Stomach smooth muscle (tissue), 2 donors: ENCODE measurements at regions not wholly inside any gene's neighbourhood (a gene's known extent, or its start where the extent isn't known, plus 50 kb on each side); places are given as distances from the start of the nearest gene placed in this dataset.

Experiments
- H3K27ac ChIP-seq: one replicate; pipeline ENCODE4 v1.7.0; 2013; ENCODE audit warnings: mild to moderate bottlenecking, low read length, inconsistent platforms
- H3K27me3 ChIP-seq, 2 donors: one replicate each; pipeline ENCODE4 v1.7.0; 2013; ENCODE audit warnings: low read length in 2 of 2; ENCODE audit not compliant: insufficient read depth in 2 of 2, control insufficient read depth in 1 of 2
- H3K36me3 ChIP-seq, 2 donors: one replicate each; pipeline ENCODE4 v1.7.0; 2013; ENCODE audit warnings: low read length in 2 of 2; ENCODE audit not compliant: control insufficient read depth in 2 of 2, insufficient read depth in 2 of 2
- H3K4me1 ChIP-seq: one replicate; pipeline ENCODE4 v1.7.0; 2013; ENCODE audit warnings: low read length; ENCODE audit not compliant: control insufficient read depth, insufficient read depth
- H3K4me3 ChIP-seq, 2 donors: one replicate each; pipeline ENCODE4 v1.7.0; 2013; ENCODE audit warnings: low read length in 2 of 2
- H3K9ac ChIP-seq, 2 donors: one replicate each; pipeline ENCODE4 v1.7.0; 2013; ENCODE audit warnings: low read length in 2 of 2, mild to moderate bottlenecking in 1 of 2
- H3K9me3 ChIP-seq, 2 donors: one replicate each; pipeline ENCODE4 v1.7.0; 2013; ENCODE audit warnings: low read length in 2 of 2; ENCODE audit not compliant: control insufficient read depth in 2 of 2
- donor health status: healthy.
- donor health status: Pancreatic carcinoma.

DNA sequence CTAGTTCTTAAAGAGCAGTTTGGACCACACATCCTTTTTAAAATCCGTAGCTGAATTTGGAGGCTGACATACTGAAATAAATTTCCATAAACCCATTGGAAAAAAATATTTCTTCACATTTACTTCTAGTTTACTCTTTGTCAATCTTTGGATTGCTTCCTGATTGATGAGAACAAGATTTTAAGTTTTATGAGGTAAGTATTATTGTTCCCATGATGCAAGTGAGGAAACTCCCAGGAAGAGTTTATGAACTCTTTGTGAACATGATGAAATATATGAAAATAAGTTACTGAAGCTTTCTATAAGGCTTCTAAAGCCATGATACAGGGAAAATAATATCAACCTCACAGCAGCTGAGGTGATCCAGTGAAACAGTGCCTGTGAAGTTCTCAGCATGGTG lies 320.0 kb downstream of the GJA1 start:
- H3K36me3 ChIP-seq, result no peaks in the 10 kb centered on the region
- no peak overlapping the region for H3K27ac ChIP-seq
- H3K4me3 ChIP-seq, result no peak overlapping the region
- no peaks in the 10 kb centered on the region for H3K4me1 ChIP-seq
- H3K27me3 ChIP-seq, result no peaks in the 10 kb centered on the region
- no peaks in the 10 kb centered on the region for H3K9me3 ChIP-seq
- no peak overlapping the region for H3K9ac ChIP-seq

DNA sequence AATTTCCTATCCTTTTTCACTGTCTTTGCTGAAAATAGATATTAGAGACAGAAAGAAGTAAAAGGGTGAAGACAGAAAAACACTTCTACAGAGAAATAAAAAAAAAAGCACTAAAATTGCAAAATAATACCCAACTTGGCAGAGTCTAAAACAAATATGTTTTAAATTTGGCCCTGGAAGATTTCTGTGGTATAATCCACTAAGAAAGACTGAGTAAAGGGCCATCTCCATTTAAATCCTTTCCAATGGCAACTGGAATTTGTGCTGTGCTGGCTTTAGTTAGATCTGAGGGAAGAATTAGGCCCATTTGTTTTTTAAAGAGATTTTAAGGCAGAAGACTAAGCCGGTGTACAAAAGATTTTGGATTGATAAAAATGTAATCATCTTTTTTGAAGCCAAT lies 321.2 kb downstream of the GJA1 start:
- H3K36me3 ChIP-seq, result no peaks in the 10 kb centered on the region
- no peak overlapping the region for H3K9ac ChIP-seq
- H3K27me3 ChIP-seq, result no peaks in the 10 kb centered on the region
- H3K4me1 ChIP-seq, result no peaks in the 10 kb centered on the region
- H3K4me3 ChIP-seq, result no peak overlapping the region
- H3K9me3 ChIP-seq, result no peaks in the 10 kb centered on the region
- H3K27ac ChIP-seq, result no peak overlapping the region

DNA sequence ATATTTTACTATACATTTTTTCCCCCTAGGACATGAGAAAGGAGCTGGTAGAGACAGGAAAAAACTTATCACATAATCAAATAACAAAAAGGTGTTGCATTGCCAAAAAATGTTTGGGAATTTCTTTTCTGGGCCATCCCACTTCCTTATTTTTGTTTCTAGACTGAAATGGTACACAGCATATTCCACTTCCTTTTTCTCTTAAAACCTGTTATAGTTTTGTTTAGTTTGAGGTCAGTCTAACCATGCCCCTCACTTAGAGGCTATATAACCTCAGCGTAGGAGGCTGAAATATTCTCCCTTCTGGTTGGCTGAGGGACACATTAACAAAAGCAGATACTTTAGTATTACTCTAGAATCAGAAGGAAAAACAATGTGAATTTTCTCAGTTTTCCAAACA lies 323.9 kb downstream of the GJA1 start:
- H3K27ac ChIP-seq, result no peak overlapping the region
- no peaks in the 10 kb centered on the region for H3K9me3 ChIP-seq
- H3K9ac ChIP-seq, result no peak overlapping the region
- H3K4me1 ChIP-seq, result no peaks in the 10 kb centered on the region
- H3K36me3 ChIP-seq, result no peaks in the 10 kb centered on the region
- H3K27me3 ChIP-seq, result no peaks in the 10 kb centered on the region
- no peak overlapping the region for H3K4me3 ChIP-seq

DNA sequence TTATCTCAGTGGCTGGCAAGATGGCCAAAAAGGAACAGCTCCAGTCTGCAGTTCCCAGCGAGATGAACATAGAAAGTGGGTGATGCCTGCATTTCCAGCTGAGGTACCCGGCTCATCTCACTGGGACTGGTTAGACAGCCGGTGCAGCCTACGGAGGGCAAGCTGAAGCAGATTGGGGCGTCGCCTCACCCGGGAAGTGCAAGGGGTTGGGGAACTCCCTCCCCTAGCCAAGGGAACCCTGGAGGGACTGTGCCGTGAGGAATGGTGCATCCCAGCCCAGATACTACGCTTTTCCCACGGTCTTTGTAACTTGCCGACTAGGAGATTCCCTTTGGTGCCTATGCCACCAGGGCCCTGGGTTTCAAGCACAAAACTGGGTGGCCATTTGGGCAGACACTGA lies 324.7 kb downstream of the GJA1 start:
- Histone ChIP-seq H3K4me1 (no peaks in the 10 kb centered on the region), H3K9me3 (no peaks in the 10 kb centered on the region), H3K36me3 (no peaks in the 10 kb centered on the region), H3K4me3 (no peak overlapping the region), H3K27ac (no peak overlapping the region), H3K27me3 (no peaks in the 10 kb centered on the region), H3K9ac (no peak overlapping the region)

DNA sequence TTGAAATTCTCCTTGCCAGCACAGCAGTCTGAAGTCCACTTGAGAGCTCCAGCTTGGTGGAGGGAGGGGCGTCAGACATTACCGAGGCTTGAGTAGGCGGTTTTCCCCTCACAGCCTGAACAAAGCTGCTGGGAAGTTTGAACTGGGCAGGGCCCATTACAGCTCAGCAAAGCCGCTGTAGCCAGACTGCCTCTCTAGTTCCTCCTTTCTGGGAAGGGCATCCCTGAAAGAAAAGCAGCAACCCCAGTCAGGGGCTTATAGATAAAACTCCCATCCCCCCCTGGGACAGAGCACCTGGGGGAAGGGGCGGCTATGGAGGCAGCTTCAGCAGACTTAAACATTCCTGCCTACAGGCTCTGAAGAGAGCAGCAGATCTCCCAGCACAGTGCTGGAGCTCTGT lies 325.3 kb downstream of the GJA1 start:
- H3K9ac ChIP-seq, result no peak overlapping the region
- no peaks in the 10 kb centered on the region for H3K4me1 ChIP-seq
- H3K27ac ChIP-seq, result no peak overlapping the region
- H3K4me3 ChIP-seq, result no peak overlapping the region
- no peaks in the 10 kb centered on the region for H3K27me3 ChIP-seq
- no peaks in the 10 kb centered on the region for H3K36me3 ChIP-seq
- no peaks in the 10 kb centered on the region for H3K9me3 ChIP-seq

DNA sequence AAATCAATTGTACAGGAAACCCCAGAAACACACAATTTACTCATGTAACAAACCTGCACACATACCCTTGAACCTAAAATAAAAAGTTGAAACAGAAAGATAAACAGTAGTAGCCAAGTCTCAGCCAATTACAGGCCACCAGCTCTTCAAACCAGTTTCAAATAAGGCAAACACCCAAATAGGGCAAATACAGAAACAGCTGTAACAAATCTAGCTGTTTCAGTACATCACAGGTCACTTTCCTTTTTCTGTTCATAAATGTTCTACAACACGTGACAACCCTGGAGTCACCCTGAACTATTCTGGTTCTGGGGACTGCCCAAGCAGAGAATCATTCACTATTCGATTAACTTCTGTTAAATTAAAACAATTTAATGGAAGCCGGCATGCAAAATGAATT lies 329.0 kb downstream of the GJA1 start:
- H3K4me1 ChIP-seq, result no peaks in the 10 kb centered on the region
- no peak overlapping the region for H3K27ac ChIP-seq
- H3K9ac ChIP-seq, result no peak overlapping the region
- H3K36me3 ChIP-seq, result no peaks in the 10 kb centered on the region
- no peaks in the 10 kb centered on the region for H3K9me3 ChIP-seq
- H3K27me3 ChIP-seq, result no peaks in the 10 kb centered on the region
- no peak overlapping the region for H3K4me3 ChIP-seq

DNA sequence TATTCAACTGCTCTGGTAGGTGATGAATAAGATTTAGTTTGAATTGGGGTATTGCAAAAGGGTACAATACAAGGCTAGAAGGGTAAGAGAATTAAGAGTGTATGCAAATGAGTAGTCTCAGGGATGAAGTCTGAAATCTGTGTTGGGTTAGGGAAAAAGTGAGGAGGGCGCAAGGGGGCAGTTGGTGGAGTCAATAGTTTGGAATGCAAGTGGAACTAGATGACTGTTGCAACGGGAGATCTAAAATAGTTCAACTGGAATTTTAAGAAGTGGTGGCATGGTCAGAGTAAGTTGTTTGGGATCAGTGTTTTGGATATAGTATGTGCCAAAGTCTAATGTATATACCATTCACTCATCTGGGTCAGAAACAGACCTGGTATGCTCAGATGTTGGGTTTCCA lies 329.6 kb downstream of the GJA1 start:
- H3K4me3 ChIP-seq, result no peak overlapping the region
- no peak overlapping the region for H3K27ac ChIP-seq
- no peaks in the 10 kb centered on the region for H3K9me3 ChIP-seq
- H3K27me3 ChIP-seq, result no peaks in the 10 kb centered on the region
- no peak overlapping the region for H3K9ac ChIP-seq
- H3K36me3 ChIP-seq, result no peaks in the 10 kb centered on the region
- H3K4me1 ChIP-seq, result no peaks in the 10 kb centered on the region

DNA sequence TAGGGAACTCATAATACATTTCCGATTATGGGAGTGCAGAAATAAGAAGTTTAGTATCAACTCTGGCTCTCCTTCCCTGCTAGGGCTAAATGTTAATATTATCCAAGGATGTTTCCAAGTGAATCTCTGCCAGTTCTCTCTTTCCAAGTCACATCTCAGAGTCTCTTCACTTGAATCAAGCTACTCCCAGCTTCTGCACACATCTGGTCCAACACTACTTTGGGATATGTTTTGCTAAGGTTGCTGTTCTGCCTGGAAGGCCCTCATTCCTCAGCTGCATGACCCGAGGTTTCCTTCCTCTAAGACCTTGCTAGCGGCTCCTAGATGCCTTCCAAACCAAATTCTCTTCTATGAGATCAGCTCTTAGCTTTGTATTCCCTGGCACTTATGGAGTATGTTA lies 331.8 kb downstream of the GJA1 start:
- H3K27ac ChIP-seq, result no peak overlapping the region

DNA sequence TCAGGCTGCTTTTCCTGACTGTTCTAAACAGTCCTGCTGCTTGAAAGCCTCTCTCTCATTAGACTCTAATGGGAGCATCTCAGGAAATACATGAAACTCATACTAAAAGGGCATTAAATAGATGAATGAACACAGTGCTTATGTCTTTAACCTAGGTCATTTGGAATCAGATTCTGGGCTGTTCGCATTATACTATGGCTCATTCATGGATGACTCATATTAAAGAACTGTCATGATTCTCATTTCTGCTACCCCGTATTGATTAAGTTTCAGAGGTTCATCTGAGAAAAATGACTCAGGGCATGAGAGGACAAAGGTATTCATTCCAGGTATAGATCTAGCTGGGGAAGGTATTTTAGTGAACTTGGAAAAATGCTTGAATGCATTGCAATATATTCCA lies 335.5 kb downstream of the GJA1 start:
- no peak overlapping the region for H3K27ac ChIP-seq
- H3K36me3 ChIP-seq, result no peaks in the 10 kb centered on the region
- no peaks in the 10 kb centered on the region for H3K9me3 ChIP-seq
- no peaks in the 10 kb centered on the region for H3K4me1 ChIP-seq
- H3K9ac ChIP-seq, result no peak overlapping the region
- H3K27me3 ChIP-seq, result no peaks in the 10 kb centered on the region
- no peak overlapping the region for H3K4me3 ChIP-seq

More for the DNA sequence above, 331.8 kb downstream of the GJA1 start:
- Histone ChIP-seq H3K9me3 (no peaks in the 10 kb centered on the region), H3K36me3 (no peaks in the 10 kb centered on the region), H3K4me1 (no peaks in the 10 kb centered on the region), H3K4me3 (no peak overlapping the region), H3K27me3 (no peaks in the 10 kb centered on the region), H3K9ac (no peak overlapping the region)

DNA sequence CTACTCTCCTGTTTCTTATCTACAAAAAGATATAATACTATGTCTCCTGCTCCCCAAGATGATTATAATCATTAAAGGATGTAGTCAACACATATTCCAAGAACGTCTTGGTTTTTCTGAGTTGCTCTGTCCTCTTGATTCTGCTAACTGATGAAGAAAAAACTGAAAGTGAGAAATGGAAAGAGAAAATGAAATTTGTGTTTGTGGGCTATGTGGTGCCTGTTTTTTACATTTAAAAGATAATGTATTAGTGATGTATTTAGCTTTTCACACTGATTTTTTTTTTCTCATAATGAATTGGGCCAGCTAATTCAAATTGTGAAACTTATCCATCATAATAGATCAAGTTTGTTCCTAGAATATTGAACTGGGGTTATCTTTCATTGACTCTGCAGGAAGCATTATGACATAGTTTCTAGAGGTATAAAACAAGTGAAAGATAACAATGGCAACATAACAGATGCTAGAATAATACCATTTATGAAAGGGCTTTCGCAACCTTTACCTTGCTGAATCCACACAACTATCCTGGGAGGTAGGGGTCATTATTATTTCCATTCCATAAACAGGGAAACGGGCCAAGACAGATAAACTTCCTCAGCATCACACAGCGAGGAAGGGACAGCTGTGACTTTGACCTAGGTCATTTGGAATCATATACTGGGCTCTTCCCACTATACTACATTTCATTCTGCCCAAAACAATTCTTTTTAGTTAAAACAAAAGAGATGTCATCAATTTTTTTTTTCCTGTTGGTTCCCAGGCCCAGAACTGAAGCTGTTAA lies 336.7 kb downstream of the GJA1 start:
- Histone ChIP-seq H3K36me3 (no peaks in the 10 kb centered on the region), H3K4me3 (no peak overlapping the region), H3K27me3 (no peaks in the 10 kb centered on the region), H3K9me3 (no peaks in the 10 kb centered on the region), H3K9ac (no peak overlapping the region), H3K27ac (no peak overlapping the region), H3K4me1 (no peaks in the 10 kb centered on the region)

DNA sequence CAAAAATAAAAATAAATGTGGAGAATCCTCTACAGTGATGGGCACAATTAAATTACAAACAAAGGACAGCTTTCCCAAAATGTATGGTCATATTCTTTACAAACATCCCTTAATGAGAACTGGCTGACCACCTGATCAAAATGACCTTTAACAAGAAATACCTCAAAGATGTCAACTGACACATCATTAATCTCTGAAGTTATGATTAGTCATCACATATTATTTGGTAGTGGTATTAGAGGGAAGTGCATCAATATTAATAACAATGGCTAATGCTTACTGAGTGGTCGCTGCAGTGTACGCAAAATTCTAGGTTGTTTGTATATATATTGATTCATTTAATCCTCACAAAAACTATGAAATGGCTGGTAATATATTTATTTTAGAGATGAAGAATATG lies 340.6 kb downstream of the GJA1 start:
- peaks cover 4% of the 10 kb centered on the region for H3K4me1 ChIP-seq
- H3K4me3 ChIP-seq, result no peak overlapping the region
- no peaks in the 10 kb centered on the region for H3K36me3 ChIP-seq
- H3K9me3 ChIP-seq, result peaks cover 3 to 4% of the 10 kb centered on the region in 2 donors
- no peak overlapping the region for H3K27ac ChIP-seq
- no peaks in the 10 kb centered on the region for H3K27me3 ChIP-seq
- H3K9ac ChIP-seq, result no peak overlapping the region
